ENCODE measurements at regions not wholly inside any gene's neighbourhood (a gene's known extent, or its start where the extent isn't known, plus 50 kb on each side); places are given as distances from the start of the nearest gene placed in this dataset.
"Not testable (repeated sequence)": the region's sequence is repeated elsewhere in the genome, so short reads cannot be mapped to it uniquely, and the experiment has no call there.

DNA sequence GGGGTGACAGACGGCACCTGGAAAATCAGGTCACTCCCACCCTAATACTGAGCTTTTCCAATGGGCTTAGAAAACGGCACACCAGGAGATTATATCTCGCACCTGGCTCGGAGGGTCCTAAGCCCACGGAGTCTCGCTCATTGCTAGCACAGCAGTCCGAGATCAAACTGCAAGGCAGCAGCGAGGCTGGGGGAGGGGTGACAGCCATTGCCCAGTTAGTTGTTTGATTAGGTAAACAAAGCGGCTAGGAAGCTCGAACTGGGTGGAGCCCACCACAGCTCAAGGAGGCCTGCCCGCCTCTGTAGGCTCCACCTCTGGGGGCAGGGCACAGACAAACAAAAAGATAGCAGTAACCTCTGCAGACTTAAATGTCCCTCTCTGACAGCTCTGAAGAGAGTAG is 260.9 kb downstream of the BLID start:
- DNase-seq, result not testable (repeated sequence)

DNA sequence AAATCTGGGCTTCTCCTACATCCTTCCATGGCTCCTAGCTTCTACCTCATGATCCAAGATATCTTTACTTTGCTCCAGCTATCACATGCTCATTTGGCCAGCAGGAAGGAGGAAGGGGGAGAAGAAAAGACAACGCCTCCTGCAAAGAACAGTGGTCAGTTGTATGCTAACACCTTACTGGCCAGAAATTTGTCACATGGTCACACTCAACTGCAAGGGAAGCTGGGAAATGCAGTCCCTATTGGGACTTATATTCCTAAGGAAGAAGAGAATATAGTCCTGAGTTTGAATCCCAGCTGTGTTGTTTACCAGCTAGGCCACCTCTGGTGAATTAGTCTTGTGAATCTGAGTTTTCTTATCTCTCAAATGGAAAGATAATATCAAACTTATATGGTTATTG is 272.0 kb downstream of the BLID start:
- DNase-seq, result no peak

- DNase-seq, result no peak
Observed at GRCh38 chr11:121842192-121842585, 273.8 kb downstream of the BLID start.

DNA sequence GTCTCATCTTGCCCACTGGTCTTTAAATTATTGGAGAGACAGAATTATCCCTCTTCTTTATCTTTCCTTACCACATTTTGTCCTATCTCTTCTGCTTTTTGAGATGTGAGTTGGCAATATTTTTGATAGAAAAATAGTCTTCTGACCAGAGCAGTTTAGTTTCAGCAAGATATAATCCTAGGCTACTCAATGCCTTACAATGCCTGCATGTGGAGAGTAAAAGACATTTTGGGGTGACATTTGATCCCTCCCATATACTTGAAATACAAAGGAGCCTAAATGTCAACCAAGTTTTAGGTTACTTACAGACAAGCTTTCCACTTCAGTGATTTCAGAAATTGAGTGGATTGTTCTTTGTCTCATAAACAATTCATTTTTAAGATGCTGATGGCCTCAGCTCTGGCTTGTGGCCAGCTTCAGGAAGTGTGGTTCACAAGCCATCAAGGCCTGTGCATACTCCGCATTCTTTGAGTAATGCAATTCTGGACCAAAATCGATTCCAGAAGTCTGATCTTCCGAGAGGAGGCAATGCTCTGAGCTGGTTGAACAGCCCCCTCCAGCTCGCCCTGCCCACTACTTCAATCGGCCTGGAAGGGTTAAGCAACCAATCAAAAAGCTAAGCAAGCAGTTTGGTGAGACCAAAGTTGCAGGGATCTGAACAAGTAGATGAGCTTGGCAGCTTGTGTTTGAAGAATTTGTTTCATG is 274.4 kb downstream of the BLID start:
- DNase-seq, result no peak

DNA sequence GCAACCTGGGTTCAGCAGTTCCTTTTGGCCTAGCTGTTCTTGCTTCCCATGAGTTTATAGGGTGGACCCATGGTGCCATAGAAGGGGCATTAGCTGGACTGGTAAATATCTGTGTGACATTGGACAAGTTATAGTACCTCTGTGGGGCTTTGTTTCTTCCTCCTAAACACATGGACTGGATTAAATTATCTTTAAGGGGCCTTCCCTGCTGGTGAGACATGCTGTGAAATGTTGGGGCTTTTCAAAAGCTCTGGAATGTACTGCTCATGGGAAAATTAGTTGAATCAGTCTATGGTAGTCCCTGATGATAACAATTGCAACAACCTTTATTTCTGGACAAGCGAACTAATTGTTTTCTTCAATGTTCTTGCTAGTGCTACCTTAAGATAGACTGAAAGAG is 276.2 kb downstream of the BLID start:
- no peak for DNase-seq

DNA sequence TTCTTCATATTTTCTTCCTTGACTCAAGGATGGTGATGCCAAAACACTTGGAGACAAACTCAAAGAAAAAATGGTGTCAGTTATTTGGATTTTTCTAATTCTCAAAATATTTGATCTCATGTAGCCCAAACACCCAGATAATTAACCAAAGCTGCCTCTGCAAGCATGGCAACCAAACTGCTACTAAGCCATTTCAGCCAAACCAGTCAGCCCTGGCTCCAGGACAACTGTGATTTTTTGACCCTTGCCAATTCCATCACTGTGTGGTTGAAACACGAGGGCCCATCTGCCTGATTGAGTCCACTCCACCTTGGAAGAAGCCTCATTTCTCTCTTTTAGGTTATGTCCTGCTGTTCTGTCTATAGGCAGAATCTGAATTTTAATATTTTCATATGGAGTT is 277.4 kb downstream of the BLID start:
- DNase-seq, result no peak

- DNase-seq, result no peak
Observed at GRCh38 chr11:121833970-121834369, 282.0 kb downstream of the BLID start.

- DNase-seq, result no peak
Observed at GRCh38 chr11:121829159-121829643, 286.8 kb downstream of the BLID start.

DNA sequence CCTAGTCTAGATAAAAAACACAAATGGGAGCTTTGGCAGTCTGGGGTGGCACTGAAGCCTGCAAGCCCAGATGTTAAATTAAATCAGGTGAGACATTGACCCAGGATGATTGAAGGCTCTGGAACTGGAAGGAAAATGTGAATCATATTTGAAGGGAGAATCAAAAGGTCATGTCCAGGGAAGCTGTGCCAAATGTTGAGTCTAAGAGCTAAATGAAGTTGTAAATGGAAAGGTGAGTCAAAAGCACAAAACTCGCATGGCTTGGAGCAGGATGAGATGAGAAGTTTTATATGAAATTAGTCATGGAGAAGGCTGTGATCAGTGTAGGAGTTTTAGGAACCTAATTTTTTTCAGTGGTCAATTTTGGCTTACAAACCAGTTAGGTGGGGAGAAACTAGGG is 301.1 kb downstream of the BLID start:
- no peak for DNase-seq

DNA sequence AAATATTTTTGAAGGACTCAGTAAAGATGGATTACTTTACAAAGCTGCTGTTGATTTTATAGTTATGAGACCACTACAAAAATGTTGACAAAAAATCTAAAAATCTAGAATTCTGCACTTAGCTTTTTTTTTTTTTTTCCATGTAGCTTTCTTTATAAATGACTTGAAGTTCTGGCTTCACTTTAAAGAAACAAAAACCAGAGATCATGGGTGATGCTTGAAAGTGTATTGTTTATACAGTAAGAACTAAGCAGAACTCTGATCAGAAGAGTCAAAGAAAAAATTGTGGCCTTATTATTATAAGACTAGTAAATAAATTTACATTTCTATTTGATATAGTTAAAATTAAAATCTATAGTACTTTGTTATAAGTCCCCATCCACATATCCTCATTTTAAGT is 301.7 kb downstream of the BLID start:
- no peak for DNase-seq

DNA sequence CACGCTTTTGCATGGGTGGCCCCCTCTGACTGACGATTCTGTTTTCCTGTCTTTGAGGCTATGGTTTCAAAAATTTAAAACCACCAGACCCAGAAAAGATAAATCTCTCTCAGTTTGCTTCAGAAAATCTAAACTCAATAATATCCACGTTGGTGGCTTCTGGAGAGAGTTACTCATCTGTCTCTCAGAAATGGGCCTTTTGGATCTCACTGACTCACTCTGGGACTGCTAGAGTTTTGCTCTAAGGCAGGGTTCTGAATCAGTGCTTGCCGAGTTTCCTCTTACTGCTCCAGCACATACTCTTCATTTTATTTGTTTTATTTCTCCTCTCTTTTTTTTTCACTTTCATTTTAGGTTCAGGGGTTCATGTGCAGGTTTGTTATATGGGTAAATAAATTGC is 305.7 kb downstream of the BLID start:
- no peak for DNase-seq

DNA sequence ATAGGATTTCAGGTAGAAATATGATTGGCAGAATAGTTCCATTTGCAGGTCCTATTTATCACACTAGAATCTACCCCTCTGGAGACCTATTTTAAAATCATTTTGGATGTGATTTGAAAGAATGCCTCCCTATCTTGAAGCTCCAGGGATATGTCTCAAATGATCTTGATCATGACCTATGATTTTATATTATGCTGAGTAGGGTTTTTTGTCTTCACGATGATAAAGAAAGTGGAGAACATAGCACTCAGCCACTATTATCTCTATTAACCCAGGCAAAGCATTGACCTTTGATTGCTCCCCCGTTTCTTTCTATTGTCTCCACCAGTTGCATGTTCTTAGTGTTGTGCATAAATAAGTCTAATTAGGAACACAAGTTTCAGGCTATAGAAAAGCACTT is 307.9 kb downstream of the BLID start:
- DNase-seq, result no peak

- no peak for DNase-seq
Observed at GRCh38 chr11:121807051-121807450, 309.0 kb downstream of the BLID start.

DNA sequence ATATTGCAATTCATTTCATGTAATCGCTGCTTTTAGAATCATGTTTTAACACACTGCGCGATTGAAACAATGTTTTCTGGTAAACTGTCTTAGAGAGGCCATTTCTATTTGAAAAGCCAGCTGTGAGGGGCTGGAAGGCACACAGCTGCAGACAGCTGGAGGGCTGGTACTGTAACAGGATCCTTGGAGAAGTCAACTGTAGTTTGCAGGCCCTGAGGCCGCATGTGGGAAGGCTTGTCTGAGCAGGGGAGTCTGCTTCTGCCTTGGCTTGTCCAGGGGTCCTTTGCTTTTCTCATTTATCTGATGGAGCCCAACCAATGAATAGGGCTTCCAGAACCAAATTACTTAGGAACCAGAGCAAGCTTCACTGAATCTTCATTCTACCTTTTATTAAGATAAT is 313.5 kb downstream of the BLID start:
- no peak for DNase-seq

GRCh38 chr11:121801781-121802180 is 314.2 kb downstream of the BLID start:
- DNase-seq, result no peak

- no peak for DNase-seq
Observed at GRCh38 chr11:121801394-121801748, 314.6 kb downstream of the BLID start.

DNA sequence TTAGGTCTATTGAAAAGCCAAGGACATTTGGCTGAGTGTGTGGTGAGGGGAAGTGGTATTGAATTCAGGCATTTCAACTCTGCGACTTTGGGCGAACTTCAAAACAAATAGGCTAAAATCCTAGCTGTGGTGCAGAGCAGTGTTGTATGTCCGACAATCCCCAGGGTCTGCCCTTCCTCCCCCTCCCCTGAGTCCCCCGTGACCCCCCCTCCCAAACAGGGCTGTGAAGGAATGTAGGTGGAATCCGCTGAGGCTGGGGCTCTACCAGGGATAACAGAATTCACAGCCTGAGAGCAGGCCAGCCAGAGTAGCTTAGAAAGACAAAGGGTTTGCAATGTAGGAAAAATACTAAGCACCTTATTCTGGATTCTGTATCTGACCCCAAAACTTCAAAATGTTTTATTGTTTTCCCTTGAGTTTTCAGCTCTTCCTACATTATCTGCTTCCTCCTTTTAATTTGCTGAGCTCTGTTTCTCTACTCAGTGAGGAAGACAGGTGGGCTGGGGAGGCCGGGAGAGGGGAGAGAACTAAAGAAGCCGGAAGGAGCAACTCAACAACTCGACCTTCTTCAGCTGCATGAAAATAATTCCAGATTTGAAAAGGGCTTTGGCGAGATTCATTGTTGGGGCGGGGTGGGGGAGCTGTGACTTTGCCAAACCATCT is 315.2 kb downstream of the BLID start:
- DNase-seq, result no peak

- DNase-seq, result no peak
Observed at GRCh38 chr11:121800240-121800639, 315.8 kb downstream of the BLID start.

- DNase-seq, result no peak
Observed at GRCh38 chr11:121797496-121797895, 318.5 kb downstream of the BLID start.

GRCh38 chr11:121795174-121795573 is 320.8 kb downstream of the BLID start:
- DNase-seq, result no peak

GRCh38 chr11:121794671-121795141 is 321.3 kb downstream of the BLID start:
- DNase-seq, result no peak

DNA sequence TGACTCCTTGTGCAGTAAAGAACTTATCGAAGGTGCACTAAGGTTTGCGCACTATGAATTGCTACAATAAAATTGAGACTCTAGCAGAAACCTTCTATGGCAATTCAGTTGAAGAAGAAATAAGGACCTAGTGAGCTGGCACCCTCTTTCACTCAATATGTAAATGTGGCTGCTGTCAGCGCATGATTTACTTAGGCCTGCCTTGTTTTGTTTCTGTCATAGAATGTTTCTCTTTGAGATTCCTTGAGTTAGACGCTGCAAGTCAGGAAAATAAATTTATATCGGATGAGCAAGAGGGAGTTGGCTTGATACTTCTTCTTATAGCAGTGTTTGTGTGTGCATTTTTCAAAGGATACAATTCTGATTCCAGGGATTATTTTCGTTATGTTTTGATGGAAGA is 322.1 kb downstream of the BLID start:
- DNase-seq, result no peak

DNA sequence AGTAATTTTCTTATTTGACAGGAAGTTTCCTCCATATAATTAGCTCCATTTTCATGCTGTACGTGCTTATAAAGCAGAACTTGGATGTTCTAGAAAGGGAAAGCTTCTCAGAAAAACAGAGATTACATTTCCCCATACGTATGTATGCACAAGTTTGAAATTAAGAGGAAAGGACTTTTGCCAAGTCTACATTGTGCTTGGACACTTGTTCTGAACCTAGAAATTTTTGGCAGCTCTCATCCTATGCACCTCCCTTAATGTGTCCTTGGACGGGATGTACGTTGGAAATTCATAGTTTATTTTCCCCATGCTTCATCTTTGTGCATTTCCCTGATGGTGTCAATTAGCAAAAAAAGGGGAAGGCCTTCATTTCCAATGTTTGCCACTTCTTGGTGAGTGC is 322.7 kb downstream of the BLID start:
- no peak for DNase-seq

GRCh38 chr11:121792185-121792584 is 323.8 kb downstream of the BLID start:
- no peak for DNase-seq

GRCh38 chr11:121790430-121790829 is 325.6 kb downstream of the BLID start:
- no peak for DNase-seq

Data from T-helper 2 cell (primary cell).